ENCODE measurements at regions not wholly inside any gene's neighbourhood (a gene's known extent, or its start where the extent isn't known, plus 50 kb on each side); places are given as distances from the start of the nearest gene placed in this dataset.

DNA sequence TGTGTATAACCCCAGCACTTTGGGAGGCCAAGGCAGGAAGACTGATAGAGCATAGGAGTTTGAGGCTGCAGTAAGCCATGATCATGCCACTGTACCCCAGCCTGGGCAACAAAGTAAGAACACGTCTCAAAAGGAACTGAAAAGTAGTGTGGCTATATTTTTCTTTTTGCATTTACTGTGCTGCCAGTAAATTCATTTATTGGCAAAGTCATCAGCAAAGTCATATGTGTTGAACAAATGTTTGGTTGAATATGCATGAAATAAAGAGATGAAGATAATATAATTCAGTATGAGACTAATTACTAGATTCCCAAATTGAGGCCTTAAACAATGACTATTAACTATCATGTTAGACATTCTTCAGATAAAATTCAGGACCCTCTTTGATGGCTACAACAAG lies 829.1 kb downstream of the PCDH7 start:
- DNase-seq = no peak

DNA sequence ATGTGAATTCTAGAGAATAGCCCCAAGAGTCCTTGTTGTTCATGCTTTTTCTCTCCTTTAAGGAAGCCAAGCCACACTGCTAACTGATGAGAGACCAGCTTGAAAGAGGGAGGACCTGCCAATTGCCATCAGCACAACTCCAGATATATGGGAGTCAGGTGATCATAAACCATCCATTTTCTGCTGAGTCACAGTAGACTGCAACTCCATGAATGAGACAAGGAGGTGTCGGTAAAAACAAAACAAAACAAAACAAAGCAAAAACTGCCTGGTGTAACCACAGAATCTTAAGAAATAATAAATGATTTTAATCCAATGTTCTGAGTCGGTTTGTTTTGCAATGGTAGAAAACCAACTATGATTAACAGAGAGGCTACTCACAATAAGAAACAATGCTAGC lies 837.3 kb downstream of the PCDH7 start:
- no peak for DNase-seq

DNA sequence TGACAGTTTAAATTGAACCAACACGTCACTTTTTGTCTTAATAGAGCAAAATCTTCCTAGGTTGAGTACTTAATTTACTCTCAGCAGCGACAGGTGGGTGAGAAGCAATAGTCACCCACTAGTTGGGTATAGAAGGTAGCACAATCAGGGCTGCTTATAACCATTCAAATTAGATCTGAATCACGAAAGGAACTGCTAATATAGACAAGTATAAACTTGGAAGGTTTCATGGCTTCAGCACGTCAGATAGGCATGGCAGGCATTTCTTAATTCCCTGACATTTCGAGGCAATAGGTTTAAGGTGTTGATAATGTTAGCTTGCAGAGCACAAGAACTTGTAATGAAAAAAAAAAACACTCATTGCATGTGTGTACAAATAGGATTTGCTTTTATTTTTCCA lies 853.4 kb downstream of the PCDH7 start:
- no peak for DNase-seq

- no peak for DNase-seq
Measured at GRCh38 chr4:31575504-31575903, 855.3 kb downstream of the PCDH7 start.

DNA sequence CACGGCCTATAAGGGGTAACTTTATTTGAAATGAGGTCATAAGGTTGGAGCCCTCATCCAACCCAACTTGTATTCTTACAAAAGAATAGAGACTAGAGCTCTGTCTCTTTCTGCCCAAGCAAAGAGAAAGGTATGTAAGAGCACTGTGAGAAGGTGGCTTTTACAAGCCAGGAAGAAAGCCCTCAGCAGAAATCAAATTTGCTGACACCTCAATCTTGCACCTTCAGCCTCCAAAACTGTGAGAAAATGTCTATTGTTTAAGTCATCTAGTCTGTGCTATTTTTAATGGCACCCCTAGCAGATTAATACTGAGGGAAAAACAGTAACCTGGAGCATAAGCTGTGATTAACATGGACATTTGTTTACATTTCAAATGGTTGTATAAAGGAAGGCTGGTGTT lies 860.7 kb downstream of the PCDH7 start:
- DNase-seq = no peak

GRCh38 chr4:31585503-31585902 lies 865.3 kb downstream of the PCDH7 start:
- DNase-seq = no peak

GRCh38 chr4:31592293-31592692 lies 872.1 kb downstream of the PCDH7 start:
- DNase-seq = no peak

DNA sequence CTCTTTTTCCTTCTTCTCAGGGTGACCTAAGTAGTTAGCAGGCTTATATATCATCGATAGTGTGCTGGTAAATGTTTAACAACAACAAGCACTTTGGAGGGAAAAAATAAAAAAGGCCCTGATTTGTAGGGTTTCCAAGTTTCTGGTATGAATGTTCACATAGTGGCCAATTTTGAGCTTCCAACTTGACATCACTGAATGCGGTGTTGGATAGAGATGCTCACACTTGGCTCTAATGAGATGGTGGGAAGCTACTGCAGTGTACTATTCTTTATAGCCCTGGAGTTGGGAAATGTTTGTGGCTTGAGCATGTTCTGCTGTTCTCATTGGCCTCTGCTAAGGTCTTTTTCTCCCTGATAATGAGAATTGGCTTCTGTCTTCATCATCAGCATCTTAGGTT lies 875.3 kb downstream of the PCDH7 start:
- no peak for DNase-seq

DNA sequence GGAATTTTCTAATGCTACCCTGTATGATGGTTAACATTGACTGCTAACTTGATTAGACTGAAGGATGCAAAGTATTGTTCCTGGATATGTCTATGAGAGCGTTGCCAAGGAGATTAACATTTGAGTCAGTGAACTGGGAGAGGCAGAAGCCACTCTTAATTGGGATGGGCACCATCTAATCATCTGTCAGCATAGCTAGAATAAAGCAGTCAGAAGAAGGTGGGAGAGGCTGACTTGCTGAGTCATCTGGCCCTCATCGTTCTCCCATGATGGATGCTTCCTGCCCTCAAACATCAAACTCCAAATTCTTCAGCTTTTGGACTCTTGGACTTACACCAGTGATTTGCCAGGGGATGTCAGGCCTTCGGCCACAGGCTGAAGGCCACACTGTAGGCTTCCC lies 878.5 kb downstream of the PCDH7 start:
- no peak for DNase-seq

- DNase-seq = no peak
Measured at GRCh38 chr4:31601793-31602192, 881.6 kb downstream of the PCDH7 start.

DNA sequence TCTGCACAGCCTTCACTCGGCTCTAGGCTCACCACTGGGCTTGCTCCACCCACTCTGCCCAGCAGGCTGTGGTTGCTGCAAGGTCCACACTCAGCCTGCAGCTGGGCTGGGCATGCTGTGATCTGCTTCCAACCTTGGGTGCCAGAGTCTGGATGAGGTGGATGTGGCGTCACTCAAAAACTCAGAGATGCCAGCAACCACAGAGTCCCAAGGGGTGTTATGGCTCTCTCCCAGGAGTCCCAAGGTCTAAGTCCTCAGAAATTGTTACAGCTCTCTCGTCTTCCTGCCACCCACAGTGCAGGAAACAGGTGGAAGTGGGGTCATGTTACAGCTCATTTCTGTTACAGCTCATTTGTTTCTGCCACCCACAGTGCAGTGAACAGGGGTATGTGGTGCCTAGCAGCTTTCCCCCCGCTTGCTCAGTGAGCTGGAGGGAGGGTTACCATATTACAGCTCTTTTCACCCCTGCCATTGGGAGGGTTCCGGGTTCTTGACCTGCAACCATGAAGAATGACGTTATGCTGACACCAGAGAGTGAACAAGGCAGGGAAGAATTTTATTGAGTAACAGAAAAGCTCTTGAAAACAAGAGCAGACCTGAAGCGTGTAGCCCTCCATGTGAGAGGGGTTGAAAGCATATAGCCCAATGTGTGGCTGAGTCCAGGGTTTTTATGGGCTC lies 893.9 kb downstream of the PCDH7 start:
- no peak for DNase-seq

GRCh38 chr4:31617667-31618066 lies 897.5 kb downstream of the PCDH7 start:
- no peak for DNase-seq

GRCh38 chr4:31620476-31620875 lies 900.3 kb downstream of the PCDH7 start:
- DNase-seq = no peak

- DNase-seq = no peak
Measured at GRCh38 chr4:31645236-31645635, 925.1 kb downstream of the PCDH7 start.

DNA sequence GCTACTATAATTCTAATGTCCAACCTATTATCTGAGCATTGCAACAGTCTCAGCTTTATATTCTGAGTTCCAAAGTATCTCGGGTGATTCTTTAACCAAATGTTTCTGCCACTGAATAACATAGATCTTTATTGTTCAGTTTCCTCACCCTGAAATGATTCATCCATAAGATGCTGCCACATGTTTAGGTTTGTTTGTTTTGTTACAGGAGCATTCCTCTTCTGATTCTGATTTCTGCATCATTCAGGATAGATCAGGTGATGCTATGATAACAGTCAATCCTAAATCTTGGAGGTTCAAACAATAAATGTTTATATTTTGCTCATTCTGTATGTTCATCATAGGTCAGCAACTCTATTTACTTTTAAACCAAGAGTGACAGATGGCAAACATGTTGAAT lies 927.6 kb downstream of the PCDH7 start:
- DNase-seq = no peak

DNA sequence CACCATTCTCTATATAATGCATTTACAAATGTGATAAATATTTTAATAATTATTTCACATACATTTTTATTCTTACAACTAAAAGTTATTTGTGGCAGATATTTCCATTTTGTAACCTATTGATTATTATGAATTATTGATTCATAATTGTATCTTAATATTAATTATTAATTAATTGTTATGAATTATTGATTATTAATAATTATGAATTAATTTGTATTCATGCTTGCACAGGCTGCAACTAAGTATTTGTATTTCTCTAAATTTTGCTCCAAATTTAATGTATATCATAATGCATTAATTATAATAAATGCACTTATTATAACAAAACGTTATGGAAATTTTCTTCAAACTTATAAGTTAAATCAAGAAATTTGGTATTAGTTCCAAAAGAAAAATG lies 929.7 kb downstream of the PCDH7 start:
- no peak for DNase-seq

- no peak for DNase-seq
Measured at GRCh38 chr4:31651541-31651940, 931.4 kb downstream of the PCDH7 start.

- DNase-seq = no peak
Measured at GRCh38 chr4:31655328-31655727, 935.2 kb downstream of the PCDH7 start.

GRCh38 chr4:31657859-31658570 lies 937.8 kb downstream of the PCDH7 start:
- DNase-seq = no peak

DNA sequence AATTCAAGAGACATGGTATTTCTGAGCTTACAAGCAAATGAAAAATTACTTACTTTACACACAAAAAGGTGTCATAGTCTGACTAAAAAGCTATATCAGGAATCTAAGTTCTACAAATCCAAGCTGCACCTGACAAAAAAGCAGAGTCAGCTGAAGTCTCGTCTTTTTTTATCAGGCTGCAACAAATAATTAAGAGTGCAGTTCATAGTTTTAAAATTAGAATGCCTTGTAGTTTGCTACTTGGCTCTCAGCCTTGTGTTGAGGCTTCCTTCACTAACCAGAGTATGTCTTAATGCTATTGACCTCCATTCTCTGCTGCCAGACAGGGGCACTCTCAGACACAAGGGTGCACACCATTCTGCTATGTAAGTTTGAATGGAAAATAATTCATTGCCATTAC lies 940.7 kb downstream of the PCDH7 start:
- DNase-seq = no peak

GRCh38 chr4:31662951-31663350 lies 942.8 kb downstream of the PCDH7 start:
- DNase-seq = no peak

DNA sequence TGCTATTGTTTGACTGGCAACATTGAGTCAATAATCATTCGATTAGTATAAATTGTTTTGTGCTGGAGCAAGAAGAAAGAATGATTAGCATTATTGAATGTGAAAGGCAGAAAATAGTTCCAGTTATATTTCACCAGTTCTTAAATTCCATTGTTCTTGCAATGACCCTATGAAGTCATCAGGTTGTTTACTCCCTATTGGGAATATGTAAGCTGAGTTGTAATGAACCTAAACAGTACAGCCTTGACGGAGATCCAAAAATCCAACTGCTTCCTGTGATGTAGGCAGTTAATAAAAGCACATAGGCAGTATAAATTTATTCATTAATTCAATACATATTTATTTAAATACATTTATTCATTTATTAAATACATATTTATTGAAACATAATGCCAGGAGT lies 947.5 kb downstream of the PCDH7 start:
- DNase-seq = no peak

DNA sequence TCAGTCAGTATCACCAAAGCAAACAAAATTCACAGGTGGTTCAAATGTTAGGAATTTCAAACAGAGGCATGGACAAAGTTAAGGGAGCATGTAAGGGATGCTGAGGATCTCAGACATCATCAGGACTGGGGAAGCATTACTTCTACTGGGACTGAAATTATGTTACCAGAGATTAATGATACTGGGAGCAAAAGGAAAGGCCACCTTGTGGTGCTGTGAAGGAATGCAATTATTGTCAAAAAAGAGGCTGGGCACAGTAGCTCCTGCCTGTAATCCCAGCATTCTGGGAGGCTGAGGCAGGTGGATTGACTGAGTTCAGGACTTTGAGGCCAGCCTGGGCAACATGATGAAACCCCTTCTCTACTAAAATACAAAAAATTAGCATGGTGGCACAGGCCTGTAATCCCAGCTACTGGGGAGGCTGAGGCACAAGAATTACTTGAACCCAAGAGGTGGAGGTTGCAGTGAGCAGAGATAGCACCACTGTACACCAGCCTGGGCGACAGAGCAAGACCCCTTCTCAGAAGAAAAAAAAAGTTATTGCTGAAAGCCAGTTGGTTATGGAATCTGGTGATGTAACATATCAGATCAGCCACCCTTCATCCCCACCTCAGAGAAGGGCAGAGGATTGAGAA lies 954.3 kb downstream of the PCDH7 start:
- DNase-seq = no peak

GRCh38 chr4:31678356-31678755 lies 958.2 kb downstream of the PCDH7 start:
- no peak for DNase-seq

All from stimulated activated CD8-positive, alpha-beta memory T cell treated with anti-CD3 and anti-CD28 coated beads, Interleukin-4, amount 100 ng/mL, for 48 hours (primary cell).